HepG2 (cell line): ENCODE measurements at regions not wholly inside any gene's neighbourhood (a gene's known extent, or its start where the extent isn't known, plus 50 kb on each side); places are given as distances from the start of the nearest gene placed in this dataset.

Experiments
- SIN3A ChIP-seq: IDR thresholded peaks from 2 replicates; pipeline ENCODE4 v1.6.1; 2011; ENCODE audit warnings: low read depth, mild to moderate bottlenecking, control low read depth, low read length, borderline replicate concordance
- TF ChIP-seq, protein P1 (sequence below): IDR thresholded peaks from 2 replicates; pipeline ENCODE4 v1.6.1; 2012; ENCODE audit warnings: low read length, improper control_type of control experiment

DNA sequence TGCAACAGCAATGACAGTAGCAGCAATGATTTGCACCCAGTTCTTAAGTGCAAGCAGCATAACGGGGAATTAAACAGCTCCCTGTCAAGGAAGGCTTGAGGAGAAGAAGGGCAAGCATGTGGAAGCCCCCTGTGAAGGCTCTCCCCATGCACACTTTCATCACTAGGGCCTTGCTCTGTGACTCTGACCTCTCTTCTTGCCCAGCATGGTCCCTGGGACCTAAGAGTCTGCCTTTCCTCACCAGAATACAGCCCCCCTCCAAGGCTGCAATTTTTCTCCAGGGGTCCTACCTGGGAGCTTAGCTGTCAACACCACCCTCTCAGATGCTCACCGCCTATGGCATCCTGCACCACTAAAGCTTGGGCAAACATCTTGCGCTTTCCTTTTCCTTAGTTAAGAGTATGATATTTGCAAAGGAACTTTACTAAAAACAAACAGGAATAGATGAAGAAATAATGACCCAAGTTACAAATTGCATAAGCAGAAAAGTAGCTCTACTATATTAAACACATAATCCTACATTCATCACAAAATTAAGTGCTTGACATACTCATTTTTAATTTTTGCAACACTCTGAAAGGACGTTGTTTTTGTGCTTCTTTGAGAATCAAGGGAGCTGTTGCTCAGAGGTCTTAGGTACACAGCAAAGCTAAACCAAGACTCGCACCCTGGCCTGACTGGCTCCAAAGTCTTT, 187.6 kb downstream of the ADAMTS15 start:
- TF ChIP-seq SIN3A = no peak
- TF ChIP-seq, protein P1, sequence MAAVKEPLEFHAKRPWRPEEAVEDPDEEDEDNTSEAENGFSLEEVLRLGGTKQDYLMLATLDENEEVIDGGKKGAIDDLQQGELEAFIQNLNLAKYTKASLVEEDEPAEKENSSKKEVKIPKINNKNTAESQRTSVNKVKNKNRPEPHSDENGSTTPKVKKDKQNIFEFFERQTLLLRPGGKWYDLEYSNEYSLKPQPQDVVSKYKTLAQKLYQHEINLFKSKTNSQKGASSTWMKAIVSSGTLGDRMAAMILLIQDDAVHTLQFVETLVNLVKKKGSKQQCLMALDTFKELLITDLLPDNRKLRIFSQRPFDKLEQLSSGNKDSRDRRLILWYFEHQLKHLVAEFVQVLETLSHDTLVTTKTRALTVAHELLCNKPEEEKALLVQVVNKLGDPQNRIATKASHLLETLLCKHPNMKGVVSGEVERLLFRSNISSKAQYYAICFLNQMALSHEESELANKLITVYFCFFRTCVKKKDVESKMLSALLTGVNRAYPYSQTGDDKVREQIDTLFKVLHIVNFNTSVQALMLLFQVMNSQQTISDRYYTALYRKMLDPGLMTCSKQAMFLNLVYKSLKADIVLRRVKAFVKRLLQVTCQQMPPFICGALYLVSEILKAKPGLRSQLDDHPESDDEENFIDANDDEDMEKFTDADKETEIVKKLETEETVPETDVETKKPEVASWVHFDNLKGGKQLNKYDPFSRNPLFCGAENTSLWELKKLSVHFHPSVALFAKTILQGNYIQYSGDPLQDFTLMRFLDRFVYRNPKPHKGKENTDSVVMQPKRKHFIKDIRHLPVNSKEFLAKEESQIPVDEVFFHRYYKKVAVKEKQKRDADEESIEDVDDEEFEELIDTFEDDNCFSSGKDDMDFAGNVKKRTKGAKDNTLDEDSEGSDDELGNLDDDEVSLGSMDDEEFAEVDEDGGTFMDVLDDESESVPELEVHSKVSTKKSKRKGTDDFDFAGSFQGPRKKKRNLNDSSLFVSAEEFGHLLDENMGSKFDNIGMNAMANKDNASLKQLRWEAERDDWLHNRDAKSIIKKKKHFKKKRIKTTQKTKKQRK = no peak
